ENCODE measurements at regions not wholly inside any gene's neighbourhood (a gene's known extent, or its start where the extent isn't known, plus 50 kb on each side); places are given as distances from the start of the nearest gene placed in this dataset.

- no peaks in the 10 kb centered on the region for H3K4me1 ChIP-seq
- H3K27me3 ChIP-seq: no peaks in the 10 kb centered on the region
- no peaks in the 10 kb centered on the region for H3K9me3 ChIP-seq
- DNase-seq (no peak), ATAC-seq (no peak)
- H3K4me3 ChIP-seq: no peak overlapping the region
- H3K36me3 ChIP-seq: no peaks in the 10 kb centered on the region
- intact Hi-C loops (cut with DNase I): no loop called here
- 64% methylated on average over 1 of the region's 1 CpG for WGBS (ENCODE audit: insufficient coverage, low coverage, low lambda C conversion rate, missing lambda C conversion rate)
- TF ChIP-seq, protein P1, sequence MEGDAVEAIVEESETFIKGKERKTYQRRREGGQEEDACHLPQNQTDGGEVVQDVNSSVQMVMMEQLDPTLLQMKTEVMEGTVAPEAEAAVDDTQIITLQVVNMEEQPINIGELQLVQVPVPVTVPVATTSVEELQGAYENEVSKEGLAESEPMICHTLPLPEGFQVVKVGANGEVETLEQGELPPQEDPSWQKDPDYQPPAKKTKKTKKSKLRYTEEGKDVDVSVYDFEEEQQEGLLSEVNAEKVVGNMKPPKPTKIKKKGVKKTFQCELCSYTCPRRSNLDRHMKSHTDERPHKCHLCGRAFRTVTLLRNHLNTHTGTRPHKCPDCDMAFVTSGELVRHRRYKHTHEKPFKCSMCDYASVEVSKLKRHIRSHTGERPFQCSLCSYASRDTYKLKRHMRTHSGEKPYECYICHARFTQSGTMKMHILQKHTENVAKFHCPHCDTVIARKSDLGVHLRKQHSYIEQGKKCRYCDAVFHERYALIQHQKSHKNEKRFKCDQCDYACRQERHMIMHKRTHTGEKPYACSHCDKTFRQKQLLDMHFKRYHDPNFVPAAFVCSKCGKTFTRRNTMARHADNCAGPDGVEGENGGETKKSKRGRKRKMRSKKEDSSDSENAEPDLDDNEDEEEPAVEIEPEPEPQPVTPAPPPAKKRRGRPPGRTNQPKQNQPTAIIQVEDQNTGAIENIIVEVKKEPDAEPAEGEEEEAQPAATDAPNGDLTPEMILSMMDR (IDR thresholded peaks at IDR 0.05): no peak
- TF ChIP-seq POLR2A (IDR thresholded peaks at IDR 0.05): no peak
- no peak overlapping the region for H3K27ac ChIP-seq
Measured at GRCh38 chr9:75365196-75365595, 276.9 kb downstream of the OSTF1 start.

- H3K9me3 ChIP-seq: no peaks in the 10 kb centered on the region
- no peaks in the 10 kb centered on the region for H3K36me3 ChIP-seq
- no peak overlapping the region for H3K27ac ChIP-seq
- whole genome bisulfite sequencing (ENCODE audit: insufficient coverage, low coverage, low lambda C conversion rate, missing lambda C conversion rate): 20% methylated on average over 5 of the region's 5 CpGs
- DNase-seq (no peak), ATAC-seq (no peak)
- intact Hi-C loops (cut with DNase I): no loop called here
- H3K4me1 ChIP-seq: no peaks in the 10 kb centered on the region
- no peak overlapping the region for H3K4me3 ChIP-seq
- no peaks in the 10 kb centered on the region for H3K27me3 ChIP-seq
- TF ChIP-seq, protein P1 (IDR thresholded peaks at IDR 0.05): no peak
- no peak for TF ChIP-seq POLR2A (IDR thresholded peaks at IDR 0.05)
Measured at GRCh38 chr9:75369989-75370388, 281.7 kb downstream of the OSTF1 start.

DNA sequence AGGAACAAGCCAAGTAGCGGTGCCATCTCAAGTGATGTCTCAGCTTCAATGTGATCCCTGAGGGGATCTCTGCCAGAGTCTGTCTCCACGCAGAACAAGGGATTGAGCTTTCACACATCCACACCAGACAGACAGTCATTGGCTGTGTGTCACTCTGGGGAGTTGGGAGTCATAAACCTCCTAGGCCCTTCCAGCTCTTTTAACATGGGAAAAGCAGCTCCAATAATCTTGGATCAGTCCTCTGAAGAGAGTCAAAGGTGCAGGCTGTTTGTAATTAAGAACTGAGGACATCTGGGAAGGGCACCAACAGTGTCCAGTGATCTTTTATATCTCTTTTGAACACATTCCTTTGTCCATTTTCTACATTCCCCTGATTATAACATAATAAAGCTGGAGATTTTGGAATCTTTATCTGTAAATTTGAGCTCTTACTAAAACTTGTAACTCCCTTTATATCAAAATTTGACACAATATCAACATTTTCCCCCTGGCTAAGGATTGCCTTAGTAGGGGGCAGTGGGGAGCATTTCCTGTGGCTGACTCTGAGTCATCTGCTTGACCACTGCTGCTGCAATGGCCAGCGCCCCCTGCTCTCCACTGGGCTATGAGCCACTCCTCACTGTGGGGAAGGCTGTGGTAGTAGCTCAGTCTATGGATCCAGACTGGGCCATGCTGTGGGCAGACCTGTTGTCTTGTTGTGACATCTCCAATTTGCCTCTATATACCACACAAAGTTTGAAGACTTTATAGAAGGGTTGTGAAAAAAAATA is 284.4 kb downstream of the OSTF1 start:
- Histone ChIP-seq H3K27ac (no peak overlapping the region), H3K4me1 (no peaks in the 10 kb centered on the region), H3K27me3 (no peaks in the 10 kb centered on the region), H3K4me3 (no peak overlapping the region), H3K9me3 (no peaks in the 10 kb centered on the region), H3K36me3 (no peaks in the 10 kb centered on the region)
- 54% methylated on average over 3 of the region's 3 CpGs for WGBS (ENCODE audit: insufficient coverage, low coverage, low lambda C conversion rate, missing lambda C conversion rate)
- intact Hi-C loops (cut with DNase I): no loop called here
- TF ChIP-seq, protein P1 (IDR thresholded peaks at IDR 0.05): no peak
- TF ChIP-seq POLR2A (IDR thresholded peaks at IDR 0.05): no peak
- no peak for ATAC-seq
- DNase-seq: no peak

- Histone ChIP-seq H3K36me3 (no peaks in the 10 kb centered on the region), H3K9me3 (no peaks in the 10 kb centered on the region), H3K4me3 (no peak overlapping the region), H3K27me3 (no peaks in the 10 kb centered on the region), H3K27ac (no peak overlapping the region), H3K4me1 (no peaks in the 10 kb centered on the region)
- WGBS (ENCODE audit: insufficient coverage, low coverage, low lambda C conversion rate, missing lambda C conversion rate): 64% methylated on average over 3 of the region's 3 CpGs
- no peak for DNase-seq
- intact Hi-C loops (cut with DNase I): no loop called here
- no peak for ATAC-seq
- TF ChIP-seq POLR2A (IDR thresholded peaks at IDR 0.05): no peak
- TF ChIP-seq, protein P1 (IDR thresholded peaks at IDR 0.05): no peak
Measured at GRCh38 chr9:75376680-75377254, 288.5 kb downstream of the OSTF1 start.
